Caco-2 (cell line): ENCODE measurements at regions not wholly inside any gene's neighbourhood (a gene's known extent, or its start where the extent isn't known, plus 50 kb on each side); places are given as distances from the start of the nearest gene placed in this dataset.
A peak's percentile ranks its signal among the peaks of the same experiment; 100 is the strongest.

Experiments
- BruUV-seq: library from RNA; stranded (reverse); fragments of 400-500 nt; replicated peaks from 2 replicates; lab custom pipeline; 2021; lab: Mats Ljungman, UMichigan
- CTCF ChIA-PET: fragments of 300-600 bp; sonication (Branson Sonifier 250); formaldehyde crosslinking; loops from one replicate; lab custom pipeline; 2022; ENCODE audit warnings: antibody characterized with exemption; lab: Charles Lee
- POLR2A ChIA-PET: fragments of 300-600 bp; sonication (Branson Sonifier 250); formaldehyde crosslinking; loops from one replicate; lab custom pipeline; 2022; ENCODE audit warnings: antibody characterized with exemption; lab: Charles Lee
- DNase-seq, 2 experiments: peaks; one replicate each; pipeline versions ENCODE4 v3.0.0 to v3.0.0-alpha.2; 2020 to 2022
- H3K27me3 ChIP-seq: replicated peaks from 2 replicates; pipeline ENCODE4 v1.6.0; 2011; ENCODE audit warnings: low read length; ENCODE audit not compliant: control insufficient read depth, insufficient read depth
- H3K36me3 ChIP-seq: 2 replicates; pipeline ENCODE4 v1.5.1; 2011; ENCODE audit warnings: low read length; ENCODE audit not compliant: control insufficient read depth, insufficient read depth
- H3K4me1 ChIP-seq: fragments of 250-450 bp; sonication (Bioruptor Pico); 2 replicates; pipeline ENCODE4 v1.5.1; 2020; ENCODE audit warnings: mild to moderate bottlenecking
- H3K4me3 ChIP-seq: 2 replicates; pipeline ENCODE4 v1.5.1; 2011; ENCODE audit warnings: low read depth, mild to moderate bottlenecking, control low read depth, low read length
- H3K9me3 ChIP-seq: fragments of 250-450 bp; sonication (Bioruptor Pico); 2 replicates; pipeline ENCODE4 v1.5.1; 2020; ENCODE audit warnings: mild to moderate bottlenecking, moderate library complexity
- H3K27ac Mint-ChIP-seq: one replicate; pipeline ENCODE4 v1.8.0; 2022; ENCODE audit warnings: mixed read lengths; ENCODE audit not compliant: unreplicated experiment
- H3K27me3 Mint-ChIP-seq: one replicate; pipeline ENCODE4 v1.8.0; 2022; ENCODE audit warnings: mixed read lengths; ENCODE audit not compliant: insufficient read depth, unreplicated experiment
- H3K36me3 Mint-ChIP-seq: one replicate; pipeline ENCODE4 v1.8.0; 2022; ENCODE audit warnings: mild to moderate bottlenecking, mixed read lengths; ENCODE audit not compliant: insufficient read depth, unreplicated experiment
- H3K4me1 Mint-ChIP-seq: one replicate; pipeline ENCODE4 v1.8.0; 2022; ENCODE audit warnings: low read depth, mixed read lengths; ENCODE audit not compliant: unreplicated experiment
- H3K4me3 Mint-ChIP-seq: one replicate; pipeline ENCODE4 v1.8.0; 2022; ENCODE audit warnings: mild to moderate bottlenecking, moderate library complexity, mixed read lengths; ENCODE audit not compliant: unreplicated experiment
- H3K9me3 Mint-ChIP-seq: one replicate; pipeline ENCODE4 v1.8.0; 2022; ENCODE audit warnings: mixed read lengths; ENCODE audit not compliant: unreplicated experiment
- CTCF ChIP-seq, 2 experiments: fragments of 200-600 bp in 1 of 2; IDR thresholded peaks; 1 replicate in 1 of 2; 2 replicates in 1 of 2; pipeline versions ENCODE4 v1.5.1 to v1.8.0; 2011 to 2022; ENCODE audit warnings: antibody characterized with exemption in 1 of 2, control low read depth in 1 of 2, inconsistent platforms in 1 of 2, low read depth in 1 of 2, low read length in 1 of 2, mild to moderate bottlenecking in 1 of 2, moderate library complexity in 1 of 2; ENCODE audit not compliant: insufficient read depth in 1 of 2, severe bottlenecking in 1 of 2, unreplicated experiment in 1 of 2
- intact Hi-C: fragments of 100-400 bp; cut with micrococcal nuclease; formaldehyde crosslinking; loops from one replicate; pipeline ENCODE4 v1.10.0; 2022; ENCODE audit not compliant: unreplicated experiment

DNA sequence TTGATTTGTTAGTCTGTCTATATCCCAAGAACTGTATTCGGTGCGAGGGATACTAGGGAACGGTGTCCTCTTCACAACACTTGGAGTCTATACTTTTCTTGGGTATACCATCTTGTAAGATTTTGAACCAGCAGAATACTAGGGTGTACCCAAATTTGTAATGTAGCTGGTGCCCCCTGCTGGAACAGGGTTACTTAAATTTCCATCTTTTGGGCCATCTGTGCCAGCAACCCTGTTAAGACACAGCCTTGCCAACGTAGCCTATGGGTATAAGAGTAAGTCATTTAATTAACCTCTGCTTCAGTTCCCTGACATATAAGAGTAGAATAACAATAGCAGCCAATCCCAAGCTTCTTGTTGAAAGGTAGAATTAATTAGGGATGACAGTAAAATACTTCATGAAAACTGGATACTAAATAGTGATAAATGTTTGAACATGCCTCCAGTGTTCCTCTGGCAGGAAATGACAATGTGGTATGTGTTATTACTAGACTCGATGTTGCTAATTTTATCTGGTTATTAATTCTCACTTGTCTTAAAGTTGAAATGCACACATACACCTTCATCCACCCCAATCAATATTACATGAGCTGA is 607.6 kb downstream of the FGF9 start:
- Mint-ChIP-seq H3K27me3 (no peaks in the 10 kb centered on the region), H3K4me1 (no peaks in the 10 kb centered on the region), H3K4me3 (no peak overlapping the region), H3K36me3 (no peaks in the 10 kb centered on the region), H3K27ac (no peak overlapping the region), H3K9me3 (no peaks in the 10 kb centered on the region)
- Histone ChIP-seq H3K4me3 (no peak overlapping the region), H3K4me1 (no peaks in the 10 kb centered on the region), H3K9me3 (no peaks in the 10 kb centered on the region), H3K36me3 (no peaks in the 10 kb centered on the region), H3K27me3 (no peaks in the 10 kb centered on the region)
- ChIA-PET POLR2A (no interaction called here), CTCF (no interaction called here)
- no TSS peak for BruUV-seq
- DNase-seq: peak; percentile 51 to 60
- peak; percentile 54 to 63 for TF ChIP-seq CTCF (IDR thresholded peaks at IDR 0.05; ENCODE audit: insufficient read depth in 1 of 2, low read depth in 1 of 2, low read length in 1 of 2, severe bottlenecking in 1 of 2, unreplicated experiment in 1 of 2)
- intact Hi-C loops: loop anchor here (1.0 to 2.0 kb wide), 3 partner anchors 430 to 653 kb away; no protein-coding TSS in a partner anchor

DNA sequence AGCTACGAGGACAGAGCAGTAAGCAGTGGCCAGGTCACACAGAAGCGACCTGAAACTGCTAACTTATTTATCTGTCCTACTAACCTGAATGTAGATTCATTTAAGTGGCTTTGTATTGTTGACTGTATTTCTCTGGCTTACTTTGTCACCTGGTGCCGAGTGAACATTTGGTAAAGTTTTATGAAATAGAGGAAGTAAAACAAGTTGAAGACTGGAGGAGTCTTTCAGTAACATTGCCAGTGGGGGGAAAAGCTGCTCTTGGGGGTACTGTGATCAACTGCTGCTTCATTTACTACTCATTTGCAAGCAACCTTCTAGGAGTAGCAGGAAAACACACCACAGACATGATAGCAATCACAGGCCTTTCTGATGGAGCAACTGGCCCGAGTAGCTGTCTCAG is 615.0 kb downstream of the FGF9 start:
- DNase-seq: no peak
- no peaks in the 10 kb centered on the region for H3K9me3 Mint-ChIP-seq
- no peak overlapping the region for H3K4me3 ChIP-seq
- CTCF ChIA-PET: no interaction called here
- POLR2A ChIA-PET: no interaction called here
- no peak for TF ChIP-seq CTCF (IDR thresholded peaks at IDR 0.05; ENCODE audit: insufficient read depth in 1 of 2, low read depth in 1 of 2, low read length in 1 of 2, severe bottlenecking in 1 of 2, unreplicated experiment in 1 of 2)
- BruUV-seq: no TSS peak
- intact Hi-C loops: no loop called here
- H3K9me3 ChIP-seq: no peaks in the 10 kb centered on the region
- H3K36me3 Mint-ChIP-seq: no peaks in the 10 kb centered on the region
- H3K36me3 ChIP-seq: no peaks in the 10 kb centered on the region
- no peak overlapping the region for H3K27ac Mint-ChIP-seq
- H3K4me1 ChIP-seq: no peaks in the 10 kb centered on the region
- peaks cover 6% of the 10 kb centered on the region for H3K27me3 Mint-ChIP-seq
- H3K4me3 Mint-ChIP-seq: no peak overlapping the region
- H3K27me3 ChIP-seq: no peaks in the 10 kb centered on the region
- no peaks in the 10 kb centered on the region for H3K4me1 Mint-ChIP-seq

- no peaks in the 10 kb centered on the region for H3K36me3 ChIP-seq
- no peaks in the 10 kb centered on the region for H3K9me3 ChIP-seq
- no peaks in the 10 kb centered on the region for H3K27me3 ChIP-seq
- no peak overlapping the region for H3K27ac Mint-ChIP-seq
- no peaks in the 10 kb centered on the region for H3K9me3 Mint-ChIP-seq
- H3K36me3 Mint-ChIP-seq: no peaks in the 10 kb centered on the region
- H3K4me3 ChIP-seq: no peak overlapping the region
- POLR2A ChIA-PET: no interaction called here
- CTCF ChIA-PET: no interaction called here
- no TSS peak for BruUV-seq
- peaks cover 6% of the 10 kb centered on the region for H3K27me3 Mint-ChIP-seq
- H3K4me1 Mint-ChIP-seq: no peaks in the 10 kb centered on the region
- no peaks in the 10 kb centered on the region for H3K4me1 ChIP-seq
- no peak overlapping the region for H3K4me3 Mint-ChIP-seq
- no peak for DNase-seq
- intact Hi-C loops: no loop called here
- no peak for TF ChIP-seq CTCF (IDR thresholded peaks at IDR 0.05; ENCODE audit: insufficient read depth in 1 of 2, low read depth in 1 of 2, low read length in 1 of 2, severe bottlenecking in 1 of 2, unreplicated experiment in 1 of 2)
These were observed 615.5 kb downstream of the FGF9 start for GRCh38 chr13:22286338-22286737.
